Activated CD8-positive, alpha-beta memory T cell treated with anti-CD3 and anti-CD28 coated beads, Interleukin-2, amount 50 U/mL, for 48 hours (primary cell): ENCODE measurements at regions not wholly inside any gene's neighbourhood (a gene's known extent, or its start where the extent isn't known, plus 50 kb on each side); places are given as distances from the start of the nearest gene placed in this dataset.

ENCODE experiments used
- DNase-seq: peaks from one replicate; pipeline ENCODE4 v3.0.0-alpha.2; 2020

- DNase-seq: no peak
Observed at GRCh38 chr11:29296680-29297079, 720.1 kb downstream of the KCNA4 start.

- DNase-seq: no peak
Observed at GRCh38 chr11:29293825-29294224, 723.0 kb downstream of the KCNA4 start.

GRCh38 chr11:29282088-29282487 is 734.7 kb downstream of the KCNA4 start:
- DNase-seq: no peak

- no peak for DNase-seq
Observed at GRCh38 chr11:29281271-29281777, 735.5 kb downstream of the KCNA4 start.

GRCh38 chr11:29280452-29280851 is 736.4 kb downstream of the KCNA4 start:
- DNase-seq: no peak

- DNase-seq: no peak
Observed at GRCh38 chr11:29279716-29280115, 737.1 kb downstream of the KCNA4 start.

- DNase-seq: no peak
Observed at GRCh38 chr11:29272019-29272654, 744.7 kb downstream of the KCNA4 start.

- DNase-seq: no peak
Observed at GRCh38 chr11:29271616-29272015, 745.2 kb downstream of the KCNA4 start.

- no peak for DNase-seq
Observed at GRCh38 chr11:29268733-29269132, 748.1 kb downstream of the KCNA4 start.

- no peak for DNase-seq
Observed at GRCh38 chr11:29265792-29266191, 751.0 kb downstream of the KCNA4 start.

- DNase-seq: no peak
Observed at GRCh38 chr11:29265381-29265780, 751.4 kb downstream of the KCNA4 start.

GRCh38 chr11:29263971-29264682 is 752.7 kb downstream of the KCNA4 start:
- DNase-seq: no peak

GRCh38 chr11:29261831-29262230 is 755.0 kb downstream of the KCNA4 start:
- DNase-seq: no peak

- no peak for DNase-seq
Observed at GRCh38 chr11:29260939-29261705, 755.7 kb downstream of the KCNA4 start.

- DNase-seq: no peak
Observed at GRCh38 chr11:29258411-29258810, 758.4 kb downstream of the KCNA4 start.

- no peak for DNase-seq
Observed at GRCh38 chr11:29256580-29256979, 760.2 kb downstream of the KCNA4 start.

- no peak for DNase-seq
Observed at GRCh38 chr11:29255401-29255800, 761.4 kb downstream of the KCNA4 start.

GRCh38 chr11:29251738-29252137 is 765.1 kb downstream of the KCNA4 start:
- no peak for DNase-seq

GRCh38 chr11:29249713-29250112 is 767.1 kb downstream of the KCNA4 start:
- DNase-seq: no peak

GRCh38 chr11:29244355-29244754 is 772.5 kb downstream of the KCNA4 start:
- no peak for DNase-seq

- no peak for DNase-seq
Observed at GRCh38 chr11:29243616-29244015, 773.2 kb downstream of the KCNA4 start.

- no peak for DNase-seq
Observed at GRCh38 chr11:29231991-29232390, 784.8 kb downstream of the KCNA4 start.

- no peak for DNase-seq
Observed at GRCh38 chr11:29231586-29231985, 785.2 kb downstream of the KCNA4 start.

GRCh38 chr11:29227811-29228210 is 789.0 kb downstream of the KCNA4 start:
- DNase-seq: no peak
